Activated CD8-positive, alpha-beta memory T cell treated with anti-CD3 and anti-CD28 coated beads for 24 hours (primary cell): ENCODE measurements at regions not wholly inside any gene's neighbourhood (a gene's known extent, or its start where the extent isn't known, plus 50 kb on each side); places are given as distances from the start of the nearest gene placed in this dataset.
A peak's percentile ranks its signal among the peaks of the same experiment; 100 is the strongest.

Experiments
- DNase-seq: peaks from one replicate; pipeline ENCODE4 v3.0.0-alpha.2; 2020

GRCh38 chr3:67863869-67864268, 209.5 kb upstream of the SUCLG2 start:
- no peak for DNase-seq

GRCh38 chr3:67860429-67860828, 206.0 kb upstream of the SUCLG2 start:
- no peak for DNase-seq

GRCh38 chr3:67858492-67858891, 204.1 kb upstream of the SUCLG2 start:
- DNase-seq = no peak

- DNase-seq = no peak
Observed at GRCh38 chr3:67856718-67857117, 202.3 kb upstream of the SUCLG2 start.

GRCh38 chr3:67854663-67855062, 200.3 kb upstream of the SUCLG2 start:
- DNase-seq = no peak

GRCh38 chr3:67853520-67853919, 199.1 kb upstream of the SUCLG2 start:
- no peak for DNase-seq

- DNase-seq = no peak
Observed at GRCh38 chr3:67848299-67848698, 193.9 kb upstream of the SUCLG2 start.

GRCh38 chr3:67846166-67846565, 191.8 kb upstream of the SUCLG2 start:
- DNase-seq = no peak

- no peak for DNase-seq
Observed at GRCh38 chr3:67832817-67833216, 178.4 kb upstream of the SUCLG2 start.

GRCh38 chr3:67831262-67831661, 176.8 kb upstream of the SUCLG2 start:
- no peak for DNase-seq

- DNase-seq = no peak
Observed at GRCh38 chr3:67828486-67829010, 174.1 kb upstream of the SUCLG2 start.

GRCh38 chr3:67821135-67821534, 166.7 kb upstream of the SUCLG2 start:
- DNase-seq = no peak

- DNase-seq = no peak
Observed at GRCh38 chr3:67819447-67819846, 165.0 kb upstream of the SUCLG2 start.

- no peak for DNase-seq
Observed at GRCh38 chr3:67809370-67809935, 155.0 kb upstream of the SUCLG2 start.

GRCh38 chr3:67808906-67809305, 154.5 kb upstream of the SUCLG2 start:
- DNase-seq = no peak

- no peak for DNase-seq
Observed at GRCh38 chr3:67804578-67804977, 150.2 kb upstream of the SUCLG2 start.

- no peak for DNase-seq
Observed at GRCh38 chr3:67804089-67804488, 149.7 kb upstream of the SUCLG2 start.

GRCh38 chr3:67798412-67798811, 144.0 kb upstream of the SUCLG2 start:
- no peak for DNase-seq

- no peak for DNase-seq
Observed at GRCh38 chr3:67791620-67792019, 137.2 kb upstream of the SUCLG2 start.

GRCh38 chr3:67790043-67790442, 135.6 kb upstream of the SUCLG2 start:
- peak; percentile 84 for DNase-seq

GRCh38 chr3:67788396-67788795, 134.0 kb upstream of the SUCLG2 start:
- no peak for DNase-seq

GRCh38 chr3:67783281-67784250, 129.2 kb upstream of the SUCLG2 start:
- DNase-seq = no peak

GRCh38 chr3:67781871-67782270, 127.5 kb upstream of the SUCLG2 start:
- no peak for DNase-seq

- DNase-seq = no peak
Observed at GRCh38 chr3:67781218-67781617, 126.8 kb upstream of the SUCLG2 start.
